PC-9 (cell line): ENCODE measurements at regions not wholly inside any gene's neighbourhood (a gene's known extent, or its start where the extent isn't known, plus 50 kb on each side); places are given as distances from the start of the nearest gene placed in this dataset.

Experiments
- BruUV-seq: library from RNA; stranded (reverse); fragments of 400-500 nt; replicated peaks from 2 replicates; lab custom pipeline; 2021; lab: Mats Ljungman, UMichigan
- CTCF ChIA-PET: fragments of 300-600 bp; sonication (Branson Sonifier 250); formaldehyde crosslinking; loops from one replicate; lab custom pipeline; 2022; ENCODE audit warnings: antibody characterized with exemption; lab: Charles Lee
- POLR2A ChIA-PET: fragments of 300-600 bp; sonication (Branson Sonifier 250); formaldehyde crosslinking; loops from one replicate; lab custom pipeline; 2022; ENCODE audit warnings: antibody characterized with exemption; ENCODE audit not compliant: unreplicated experiment; lab: Charles Lee
- DNase-seq, 2 experiments: peaks; one replicate each; pipeline versions ENCODE4 v3.0.0 to v3.0.0-alpha.2; 2015 to 2022; ENCODE audit warnings: mixed read lengths in 1 of 2
- H2AFZ ChIP-seq: fragments of 200-600 bp; sonication (generic); 2 replicates; pipeline ENCODE4 v1.8.1; 2017; ENCODE audit warnings: antibody characterized with exemption
- H3F3A ChIP-seq: fragments of 200-600 bp; sonication (generic); 2 replicates; pipeline ENCODE4 v1.8.1; 2017; ENCODE audit warnings: antibody characterized with exemption, mild to moderate bottlenecking, low read depth; ENCODE audit not compliant: insufficient read depth
- H3K27ac ChIP-seq: fragments of 200-600 bp; sonication (generic); 2 replicates; pipeline ENCODE4 v1.6.1; 2016; ENCODE audit warnings: mixed run types
- H3K27me3 ChIP-seq: fragments of 200-600 bp; sonication (generic); 2 replicates; pipeline ENCODE4 v1.6.1; 2016; ENCODE audit warnings: low read depth, mixed run types; ENCODE audit not compliant: insufficient read depth
- H3K36me3 ChIP-seq: fragments of 200-600 bp; sonication (generic); 2 replicates; pipeline ENCODE4 v1.6.1; 2016; ENCODE audit warnings: low read depth, mixed run types
- H3K4me1 ChIP-seq: fragments of 200-600 bp; sonication (generic); replicated peaks from 2 replicates; pipeline ENCODE4 v1.6.1; 2016; ENCODE audit warnings: mixed run types; ENCODE audit not compliant: insufficient read depth
- H3K4me2 ChIP-seq: fragments of 200-600 bp; sonication (generic); 2 replicates; pipeline ENCODE4 v1.6.1; 2017; ENCODE audit warnings: mixed run types
- H3K4me3 ChIP-seq: fragments of 200-600 bp; sonication (generic); 2 replicates; pipeline ENCODE4 v1.6.1; 2016; ENCODE audit warnings: mixed run types
- H3K79me2 ChIP-seq: fragments of 200-600 bp; sonication (generic); 2 replicates; pipeline ENCODE4 v1.6.1; 2017; ENCODE audit warnings: low read depth, mixed run types
- H3K9me2 ChIP-seq: fragments of 200-600 bp; sonication (generic); 2 replicates; pipeline ENCODE4 v1.8.1; 2017; ENCODE audit warnings: mild to moderate bottlenecking; ENCODE audit not compliant: insufficient read depth
- H3K9me3 ChIP-seq: fragments of 200-600 bp; sonication (generic); 2 replicates; pipeline ENCODE4 v1.8.1; 2016; ENCODE audit warnings: low read depth; ENCODE audit not compliant: insufficient read depth
- H4K20me1 ChIP-seq: fragments of 200-600 bp; sonication (generic); 2 replicates; pipeline ENCODE4 v1.8.1; 2017; ENCODE audit not compliant: insufficient read depth
- EZH2 ChIP-seq: fragments of 200-600 bp; sonication (generic); IDR thresholded peaks from 2 replicates; pipeline ENCODE4 v1.8.0; 2017; ENCODE audit warnings: antibody characterized with exemption, low read depth
- intact Hi-C: fragments of 100-400 bp; cut with micrococcal nuclease; formaldehyde crosslinking; loops from one replicate; pipeline ENCODE4 v1.10.0; 2022; ENCODE audit not compliant: unreplicated experiment
- TF ChIP-seq, protein P1 (sequence below): fragments of 200-600 bp; sonication (generic); conservative IDR thresholded peaks from 2 replicates; pipeline ENCODE4 v1.6.1; 2017; ENCODE audit warnings: mixed run types, antibody characterized with exemption, mild to moderate bottlenecking, moderate library complexity

DNA sequence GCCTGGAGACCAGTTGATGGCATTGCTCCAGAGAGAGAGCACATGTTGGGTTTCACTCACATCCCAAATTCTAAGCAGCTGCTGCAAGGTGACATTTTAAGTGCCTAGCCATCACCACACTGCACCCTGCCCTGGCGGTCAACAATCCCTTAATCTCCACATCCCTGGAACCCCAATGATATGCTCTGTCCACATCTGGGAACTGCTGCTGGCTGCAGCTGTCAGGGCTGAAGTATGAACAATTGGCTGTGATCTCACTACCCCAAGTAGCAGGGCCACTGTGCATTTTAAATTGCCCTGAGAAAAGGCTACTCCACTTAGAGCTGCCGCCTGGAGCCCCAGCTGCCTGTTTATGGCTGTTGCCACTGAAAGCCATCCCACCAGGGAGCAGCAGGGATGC, 190.6 kb downstream of the ACTRT1 start:
- intact Hi-C loops = no loop called here
- ChIA-PET CTCF (no interaction called here), POLR2A (no interaction called here)
- no peak for TF ChIP-seq EZH2
- TF ChIP-seq, protein P1, sequence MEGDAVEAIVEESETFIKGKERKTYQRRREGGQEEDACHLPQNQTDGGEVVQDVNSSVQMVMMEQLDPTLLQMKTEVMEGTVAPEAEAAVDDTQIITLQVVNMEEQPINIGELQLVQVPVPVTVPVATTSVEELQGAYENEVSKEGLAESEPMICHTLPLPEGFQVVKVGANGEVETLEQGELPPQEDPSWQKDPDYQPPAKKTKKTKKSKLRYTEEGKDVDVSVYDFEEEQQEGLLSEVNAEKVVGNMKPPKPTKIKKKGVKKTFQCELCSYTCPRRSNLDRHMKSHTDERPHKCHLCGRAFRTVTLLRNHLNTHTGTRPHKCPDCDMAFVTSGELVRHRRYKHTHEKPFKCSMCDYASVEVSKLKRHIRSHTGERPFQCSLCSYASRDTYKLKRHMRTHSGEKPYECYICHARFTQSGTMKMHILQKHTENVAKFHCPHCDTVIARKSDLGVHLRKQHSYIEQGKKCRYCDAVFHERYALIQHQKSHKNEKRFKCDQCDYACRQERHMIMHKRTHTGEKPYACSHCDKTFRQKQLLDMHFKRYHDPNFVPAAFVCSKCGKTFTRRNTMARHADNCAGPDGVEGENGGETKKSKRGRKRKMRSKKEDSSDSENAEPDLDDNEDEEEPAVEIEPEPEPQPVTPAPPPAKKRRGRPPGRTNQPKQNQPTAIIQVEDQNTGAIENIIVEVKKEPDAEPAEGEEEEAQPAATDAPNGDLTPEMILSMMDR = no peak
- no peak for DNase-seq
- Histone ChIP-seq H3K79me2 (no peaks in the 10 kb centered on the region), H3K9me2 (no peaks in the 10 kb centered on the region), H3K4me3 (no peak overlapping the region), H3K9me3 (peaks cover 6% of the 10 kb centered on the region; the same call in 1 of the 2 replicates), H3K36me3 (no peaks in the 10 kb centered on the region), H2AFZ (no peak overlapping the region), H3K27me3 (no peaks in the 10 kb centered on the region), H3K4me1 (no peaks in the 10 kb centered on the region), H4K20me1 (no peaks in the 10 kb centered on the region), H3K4me2 (no peak overlapping the region), H3K27ac (no peak overlapping the region), H3F3A (no peaks in the 10 kb centered on the region)
- no TSS peak for BruUV-seq
